ENCODE measurements at regions not wholly inside any gene's neighbourhood (a gene's known extent, or its start where the extent isn't known, plus 50 kb on each side); places are given as distances from the start of the nearest gene placed in this dataset.

DNA sequence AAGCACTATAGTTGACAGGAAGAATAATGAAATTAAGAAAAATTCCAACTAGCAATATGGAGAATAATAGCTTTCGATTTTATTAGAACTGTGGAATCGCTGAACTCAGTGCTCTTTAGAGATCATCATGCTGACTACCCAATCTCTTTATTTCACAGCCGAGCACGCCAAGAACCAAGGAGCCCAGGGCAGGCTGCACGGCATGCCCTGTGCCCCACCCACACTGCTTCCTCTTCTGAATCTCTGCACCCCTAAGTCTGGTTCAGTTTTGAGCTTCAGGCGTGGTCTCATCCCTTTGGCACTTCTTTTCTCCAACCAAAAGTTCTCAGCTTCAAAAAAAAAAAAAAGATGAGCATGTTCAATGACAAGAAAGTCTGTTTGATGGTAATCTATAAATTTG lies 92.4 kb upstream of the ZNF800 start:
- no peak for TF ChIP-seq RAD21 (conservative IDR thresholded peaks at IDR 0.05 in 1 of 2, IDR thresholded peaks at IDR 0.05 in 1 of 2)
- TF ChIP-seq, protein P1, sequence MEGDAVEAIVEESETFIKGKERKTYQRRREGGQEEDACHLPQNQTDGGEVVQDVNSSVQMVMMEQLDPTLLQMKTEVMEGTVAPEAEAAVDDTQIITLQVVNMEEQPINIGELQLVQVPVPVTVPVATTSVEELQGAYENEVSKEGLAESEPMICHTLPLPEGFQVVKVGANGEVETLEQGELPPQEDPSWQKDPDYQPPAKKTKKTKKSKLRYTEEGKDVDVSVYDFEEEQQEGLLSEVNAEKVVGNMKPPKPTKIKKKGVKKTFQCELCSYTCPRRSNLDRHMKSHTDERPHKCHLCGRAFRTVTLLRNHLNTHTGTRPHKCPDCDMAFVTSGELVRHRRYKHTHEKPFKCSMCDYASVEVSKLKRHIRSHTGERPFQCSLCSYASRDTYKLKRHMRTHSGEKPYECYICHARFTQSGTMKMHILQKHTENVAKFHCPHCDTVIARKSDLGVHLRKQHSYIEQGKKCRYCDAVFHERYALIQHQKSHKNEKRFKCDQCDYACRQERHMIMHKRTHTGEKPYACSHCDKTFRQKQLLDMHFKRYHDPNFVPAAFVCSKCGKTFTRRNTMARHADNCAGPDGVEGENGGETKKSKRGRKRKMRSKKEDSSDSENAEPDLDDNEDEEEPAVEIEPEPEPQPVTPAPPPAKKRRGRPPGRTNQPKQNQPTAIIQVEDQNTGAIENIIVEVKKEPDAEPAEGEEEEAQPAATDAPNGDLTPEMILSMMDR (IDR thresholded peaks at IDR 0.05): no peak
- no peak for TF ChIP-seq TP53 (CRISPR knock-in tag; IDR thresholded peaks at IDR 0.05)
- TF ChIP-seq POLR2A (IDR thresholded peaks at IDR 0.05; ENCODE audit: low read length): no peak
- TF ChIP-seq HOXB5 (CRISPR knock-in tag; IDR thresholded peaks at IDR 0.05): no peak
- TF ChIP-seq JUNB (IDR thresholded peaks at IDR 0.05): no peak
- no peak for TF ChIP-seq RCOR1 (IDR thresholded peaks at IDR 0.05; ENCODE audit: low read depth, low read length)
- no peak for TF ChIP-seq NR3C1 (IDR thresholded peaks at IDR 0.05)
- TF ChIP-seq MAZ (IDR thresholded peaks at IDR 0.05; ENCODE audit: borderline replicate concordance, low read depth, low read length): no peak
- TF ChIP-seq SREBF2 (IDR thresholded peaks at IDR 0.05): no peak
- TF ChIP-seq, protein P2, sequence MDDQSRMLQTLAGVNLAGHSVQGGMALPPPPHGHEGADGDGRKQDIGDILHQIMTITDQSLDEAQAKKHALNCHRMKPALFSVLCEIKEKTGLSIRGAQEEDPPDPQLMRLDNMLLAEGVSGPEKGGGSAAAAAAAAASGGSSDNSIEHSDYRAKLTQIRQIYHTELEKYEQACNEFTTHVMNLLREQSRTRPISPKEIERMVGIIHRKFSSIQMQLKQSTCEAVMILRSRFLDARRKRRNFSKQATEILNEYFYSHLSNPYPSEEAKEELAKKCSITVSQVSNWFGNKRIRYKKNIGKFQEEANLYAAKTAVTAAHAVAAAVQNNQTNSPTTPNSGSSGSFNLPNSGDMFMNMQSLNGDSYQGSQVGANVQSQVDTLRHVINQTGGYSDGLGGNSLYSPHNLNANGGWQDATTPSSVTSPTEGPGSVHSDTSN (IDR thresholded peaks at IDR 0.05): no peak
- TF ChIP-seq SMC3 (IDR thresholded peaks at IDR 0.05): no peak
- no peak for TF ChIP-seq MYC (IDR thresholded peaks at IDR 0.05; ENCODE audit: borderline replicate concordance, low read length)

Measured in A549 (cell line).